GM12865 (cell line): ENCODE measurements at regions not wholly inside any gene's neighbourhood (a gene's known extent, or its start where the extent isn't known, plus 50 kb on each side); places are given as distances from the start of the nearest gene placed in this dataset.
"Not testable (repeated sequence)": the region's sequence is repeated elsewhere in the genome, so short reads cannot be mapped to it uniquely, and the experiment has no call there.

Experiments
- DNase-seq: peaks from one replicate; pipeline ENCODE4 v3.0.0; 2010; ENCODE audit warnings: low read depth
- H3K4me3 ChIP-seq: 2 replicates; pipeline ENCODE4 v1.5.1; 2011; ENCODE audit warnings: mild to moderate bottlenecking, low read depth, low read length, control low read depth
- CTCF ChIP-seq: IDR thresholded peaks from 2 replicates; pipeline ENCODE4 v1.5.1; 2011; ENCODE audit warnings: low read length, control low read depth, low read depth, inconsistent platforms; ENCODE audit not compliant: insufficient read depth; ENCODE audit errors: missing control alignments

GRCh38 chr11:98495601-98496000 lies 525.1 kb upstream of the CNTN5 start:
- no peak for DNase-seq
- no peak for TF ChIP-seq CTCF
- no peak overlapping the region for H3K4me3 ChIP-seq

GRCh38 chr11:98507208-98507607 lies 513.5 kb upstream of the CNTN5 start:
- TF ChIP-seq CTCF = no peak
- no peak for DNase-seq
- H3K4me3 ChIP-seq = no peak overlapping the region

- no peak for TF ChIP-seq CTCF
- DNase-seq = no peak
- no peak overlapping the region for H3K4me3 ChIP-seq
These were observed 507.8 kb upstream of the CNTN5 start for GRCh38 chr11:98512938-98513337.

GRCh38 chr11:98531576-98531975 lies 489.2 kb upstream of the CNTN5 start:
- DNase-seq = no peak
- TF ChIP-seq CTCF = no peak
- no peak overlapping the region for H3K4me3 ChIP-seq

- no peak overlapping the region for H3K4me3 ChIP-seq
- no peak for TF ChIP-seq CTCF
- DNase-seq = no peak
These were observed 484.7 kb upstream of the CNTN5 start for GRCh38 chr11:98536023-98536422.

- not testable (repeated sequence) for H3K4me3 ChIP-seq, DNase-seq
These were observed 482.4 kb upstream of the CNTN5 start for GRCh38 chr11:98538358-98538757.

GRCh38 chr11:98545544-98546175 lies 475.1 kb upstream of the CNTN5 start:
- no peak for TF ChIP-seq CTCF
- no peak overlapping the region for H3K4me3 ChIP-seq
- DNase-seq = no peak
